G401 (cell line): ENCODE measurements at regions not wholly inside any gene's neighbourhood (a gene's known extent, or its start where the extent isn't known, plus 50 kb on each side); places are given as distances from the start of the nearest gene placed in this dataset.
"Not testable (repeated sequence)": the region's sequence is repeated elsewhere in the genome, so short reads cannot be mapped to it uniquely, and the experiment has no call there.

Source experiments
- DNase-seq: peaks from one replicate; pipeline ENCODE4 v3.0.0-alpha.2; 2015; ENCODE audit warnings: low spot score
- in situ Hi-C: cut with HindIII; loops from 2 replicates; pipeline ENCODE4 v1.10.0; 2016; ENCODE audit warnings: low sequenced_read_pairs, mixed read lengths

GRCh38 chr19:20482721-20483120, 82.9 kb downstream of the ZNF737 start:
- in situ Hi-C loops = no loop called here
- DNase-seq = no peak

- no peak for DNase-seq
- in situ Hi-C loops = no loop called here
Measured at GRCh38 chr19:20481736-20482135, 83.8 kb downstream of the ZNF737 start.

GRCh38 chr19:20479483-20479882, 86.1 kb downstream of the ZNF737 start:
- in situ Hi-C loops = no loop called here
- no peak for DNase-seq

GRCh38 chr19:20478936-20479335, 86.6 kb downstream of the ZNF737 start:
- in situ Hi-C loops = no loop called here
- no peak for DNase-seq

- no peak for DNase-seq
- in situ Hi-C loops = no loop called here
Measured at GRCh38 chr19:20472854-20473253, 92.7 kb downstream of the ZNF737 start.

GRCh38 chr19:20471431-20471830, 94.2 kb downstream of the ZNF737 start:
- DNase-seq = no peak
- in situ Hi-C loops = no loop called here

- no peak for DNase-seq
- in situ Hi-C loops = no loop called here
Measured at GRCh38 chr19:20470345-20471135, 95.0 kb downstream of the ZNF737 start.

GRCh38 chr19:20466638-20466990, 99.0 kb downstream of the ZNF737 start:
- in situ Hi-C loops, DNase-seq: not testable (repeated sequence)

GRCh38 chr19:20465922-20466637, 99.5 kb downstream of the ZNF737 start:
- in situ Hi-C loops, DNase-seq: not testable (repeated sequence)

- in situ Hi-C loops = no loop called here
- no peak for DNase-seq
Measured at GRCh38 chr19:20453425-20453935, 112.1 kb downstream of the ZNF737 start.

- in situ Hi-C loops = no loop called here
- DNase-seq = no peak
Measured at GRCh38 chr19:20444202-20444885, 121.2 kb downstream of the ZNF737 start.

GRCh38 chr19:20432266-20432842, 133.2 kb downstream of the ZNF737 start:
- in situ Hi-C loops, DNase-seq: not testable (repeated sequence)

GRCh38 chr19:20431826-20432225, 133.8 kb downstream of the ZNF737 start:
- no peak for DNase-seq
- in situ Hi-C loops = no loop called here

- DNase-seq = peak; percentile 27
- in situ Hi-C loops = no loop called here
Measured at GRCh38 chr19:20423381-20424197, 142.0 kb downstream of the ZNF737 start.

- DNase-seq = peak; percentile 15
- in situ Hi-C loops = no loop called here
Measured at GRCh38 chr19:20422216-20423205, 143.1 kb downstream of the ZNF737 start.

- in situ Hi-C loops = no loop called here
- DNase-seq = no peak
Measured at GRCh38 chr19:20416661-20417060, 148.9 kb downstream of the ZNF737 start.

- in situ Hi-C loops = no loop called here
Measured at GRCh38 chr19:20414120-20414519, 151.5 kb downstream of the ZNF737 start.

GRCh38 chr19:20413705-20414104, 151.9 kb downstream of the ZNF737 start:
- no peak for DNase-seq
- in situ Hi-C loops = no loop called here

More at GRCh38 chr19:20414120-20414519, 151.5 kb downstream of the ZNF737 start:
- DNase-seq = no peak
